IMR-90 (cell line): ENCODE measurements at regions not wholly inside any gene's neighbourhood (a gene's known extent, or its start where the extent isn't known, plus 50 kb on each side); places are given as distances from the start of the nearest gene placed in this dataset.
"Not testable (repeated sequence)": the region's sequence is repeated elsewhere in the genome, so short reads cannot be mapped to it uniquely, and the experiment has no call there.

Source experiments
- ATAC-seq: fragments of 200-7000 bp; cut with Tn5 transposase; 2 replicates; pipeline ENCODE4 v1.9.1; 2020; ENCODE audit warnings: low read depth, mild to moderate bottlenecking, moderate library complexity
- BruUV-seq: library from RNA; stranded (reverse); fragments of 400-500 nt; replicated peaks from 2 replicates; lab custom pipeline; 2021; lab: Mats Ljungman, UMichigan
- CTCF ChIA-PET: fragments of 300-600 bp; formaldehyde crosslinking; extraction: SDS; loops from one replicate; lab custom pipeline; 2021; ENCODE audit warnings: antibody characterized with exemption; lab: Yijun Ruan, JAX
- POLR2A ChIA-PET: fragments of 300-600 bp; sonication (Branson Sonifier 250); formaldehyde crosslinking; loops from one replicate; lab custom pipeline; 2022; ENCODE audit warnings: antibody characterized with exemption; ENCODE audit not compliant: unreplicated experiment; lab: Charles Lee
- DNase-seq: peaks from one replicate; pipeline ENCODE4 v3.0.0; 2013
- H2AFZ ChIP-seq: replicated peaks from 2 replicates; pipeline ENCODE3; 2013; ENCODE audit warnings: low read length, mild to moderate bottlenecking; ENCODE audit not compliant: poor library complexity
- H2AK5ac ChIP-seq: 2 replicates; pipeline ENCODE4 v1.6.1; 2013; ENCODE audit warnings: low read depth, low read length, inconsistent platforms
- H2AK9ac ChIP-seq: replicated peaks from 2 replicates; pipeline ENCODE3; 2013; ENCODE audit warnings: mild to moderate bottlenecking, low read depth, low read length, moderate library complexity; ENCODE audit not compliant: poor library complexity
- H2BK120ac ChIP-seq: 2 replicates; pipeline ENCODE4 v1.6.1; 2013; ENCODE audit warnings: low read depth, low read length, inconsistent platforms
- H2BK15ac ChIP-seq: 3 replicates; pipeline ENCODE4 v1.6.1; 2013; ENCODE audit warnings: low read depth, low read length, inconsistent platforms
- H2BK20ac ChIP-seq: 2 replicates; pipeline ENCODE4 v1.6.1; 2013; ENCODE audit warnings: low read depth, mild to moderate bottlenecking, inconsistent platforms, low read length, moderate library complexity
- H2BK5ac ChIP-seq: 2 replicates; pipeline ENCODE4 v1.6.1; 2013; ENCODE audit warnings: mild to moderate bottlenecking, low read depth, low read length, inconsistent platforms; ENCODE audit not compliant: poor library complexity, severe bottlenecking
- H3K14ac ChIP-seq: replicated peaks from 2 replicates; pipeline ENCODE4 v1.6.1; 2013; ENCODE audit warnings: low read depth, low read length, inconsistent platforms
- H3K18ac ChIP-seq: 2 replicates; pipeline ENCODE4 v1.6.1; 2013; ENCODE audit warnings: low read depth, low read length, control low read depth
- H3K23ac ChIP-seq: 2 replicates; pipeline ENCODE4 v1.6.1; 2013; ENCODE audit warnings: low read depth, low read length, inconsistent platforms
- H3K27ac ChIP-seq: 2 replicates; pipeline ENCODE4 v1.5.1; 2013; ENCODE audit warnings: mild to moderate bottlenecking, control low read depth, low read length; ENCODE audit not compliant: insufficient read depth
- H3K27me3 ChIP-seq: 2 replicates; pipeline ENCODE4 v1.6.1; 2013; ENCODE audit warnings: low read length; ENCODE audit not compliant: control insufficient read depth, insufficient read depth
- H3K36me3 ChIP-seq: 2 replicates; pipeline ENCODE4 v1.6.1; 2013; ENCODE audit warnings: low read length, mixed read lengths; ENCODE audit not compliant: control insufficient read depth, insufficient read depth
- H3K4ac ChIP-seq: 2 replicates; pipeline ENCODE4 v1.6.1; 2013; ENCODE audit warnings: low read depth, low read length, inconsistent platforms
- H3K4me1 ChIP-seq: 2 replicates; pipeline ENCODE4 v1.6.1; 2013; ENCODE audit warnings: low read length, mixed read lengths; ENCODE audit not compliant: control insufficient read depth, insufficient read depth
- H3K4me2 ChIP-seq: 2 replicates; pipeline ENCODE4 v1.6.1; 2013; ENCODE audit warnings: low read depth, mild to moderate bottlenecking, control low read depth, low read length, moderate library complexity
- H3K4me3 ChIP-seq: 2 replicates; pipeline ENCODE4 v1.5.1; 2013; ENCODE audit warnings: low read depth, mild to moderate bottlenecking, control low read depth, low read length, moderate library complexity; ENCODE audit not compliant: insufficient read depth
- H3K56ac ChIP-seq: 2 replicates; pipeline ENCODE4 v1.6.1; 2013; ENCODE audit warnings: low read length, inconsistent platforms; ENCODE audit not compliant: insufficient read depth; ENCODE audit errors: extremely low read depth
- H3K79me1 ChIP-seq, 2 experiments: 2 replicates each; pipeline ENCODE4 v1.6.1; 2013; ENCODE audit warnings: low read length in 2 of 2, inconsistent platforms in 1 of 2, low read depth in 1 of 2
- H3K9ac ChIP-seq: 2 replicates; pipeline ENCODE4 v1.6.1; 2013; ENCODE audit warnings: low read depth, low read length, control low read depth
- H3K9me1 ChIP-seq: 2 replicates; pipeline ENCODE4 v1.6.1; 2013; ENCODE audit warnings: low read length, inconsistent platforms; ENCODE audit not compliant: insufficient read depth
- H3K9me3 ChIP-seq: 2 replicates; pipeline ENCODE4 v1.6.1; 2013; ENCODE audit warnings: low read length; ENCODE audit not compliant: control insufficient read depth, insufficient read depth
- H4K20me1 ChIP-seq: 2 replicates; pipeline ENCODE4 v1.6.1; 2013; ENCODE audit warnings: low read length, inconsistent platforms; ENCODE audit not compliant: insufficient read depth
- H4K5ac ChIP-seq: 2 replicates; pipeline ENCODE4 v1.6.1; 2013; ENCODE audit warnings: mild to moderate bottlenecking, low read depth, low read length, control low read depth
- H4K8ac ChIP-seq, 2 experiments: 2 replicates each; pipeline ENCODE4 v1.6.1; 2013; ENCODE audit warnings: low read depth in 2 of 2, low read length in 2 of 2, control low read depth in 1 of 2, inconsistent platforms in 1 of 2
- H4K91ac ChIP-seq: 2 replicates; pipeline ENCODE4 v1.6.1; 2013; ENCODE audit warnings: low read depth, low read length, inconsistent platforms; ENCODE audit not compliant: insufficient read depth
- WGBS, 2 experiments: methylation state at CpG; one replicate each; pipeline versions ENCODE4 v1.1.5 to v1.1.7; 2013; ENCODE audit warnings: missing lambda C conversion rate in 2 of 2; ENCODE audit not compliant: insufficient read length in 1 of 2; ENCODE audit errors: extremely low coverage in 2 of 2; 5-methylcytosine and 5-hydroxymethylcytosine counted together
- dilution Hi-C: fragments of 300-500 bp; cut with HindIII; formaldehyde crosslinking; loops from one replicate; pipeline ENCODE4 v1.14.3; 2018; ENCODE audit warnings: low sequenced_read_pairs; ENCODE audit not compliant: unreplicated experiment
- in situ Hi-C: fragments of 300-500 bp; cut with MboI; formaldehyde crosslinking; loops from 3 replicates; pipeline ENCODE4 v1.14.3; 2019; ENCODE audit warnings: low sequenced_read_pairs, inconsistent platforms, mixed read lengths
- intact Hi-C: fragments of 100-400 bp; cut with micrococcal nuclease; formaldehyde crosslinking; loops from 2 replicates; pipeline ENCODE4 v1.10.0; 2022

DNA sequence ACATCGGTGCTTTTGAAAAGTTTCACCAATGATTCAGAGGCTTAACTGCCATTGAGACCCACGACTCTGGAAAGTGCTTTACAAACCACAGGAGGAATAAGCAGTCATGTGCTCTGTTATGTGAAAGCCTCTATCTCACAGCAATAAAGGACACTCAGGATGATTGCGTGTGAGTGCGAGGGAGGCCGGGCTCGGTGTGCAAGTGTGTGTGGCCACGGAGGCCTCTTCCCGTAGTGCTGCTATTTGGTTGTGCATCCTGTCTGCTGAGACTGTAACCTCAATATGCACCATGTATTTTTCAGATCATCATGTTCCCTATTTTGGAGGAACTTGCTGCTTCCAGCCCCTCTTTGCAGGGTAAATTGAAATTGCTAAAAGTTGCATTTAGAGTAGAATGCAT is 71.5 kb downstream of the CDRT15L2 start:
- H3K36me3 ChIP-seq, H3K27me3 ChIP-seq, H3K9me1 ChIP-seq, H2BK20ac ChIP-seq, H2AK5ac ChIP-seq, H4K91ac ChIP-seq, H2BK120ac ChIP-seq, H2BK5ac ChIP-seq, ATAC-seq, H3K23ac ChIP-seq, H4K8ac ChIP-seq, H3K4ac ChIP-seq, H3K14ac ChIP-seq, H3K27ac ChIP-seq, H3K4me3 ChIP-seq, H3K9ac ChIP-seq, BruUV-seq, POLR2A ChIA-PET, H3K79me1 ChIP-seq, DNase-seq, dilution Hi-C loops, in situ Hi-C loops, H2AK9ac ChIP-seq, H4K5ac ChIP-seq, H4K20me1 ChIP-seq, H2AFZ ChIP-seq, H3K18ac ChIP-seq, H3K4me2 ChIP-seq, H3K4me1 ChIP-seq, CTCF ChIA-PET, H3K56ac ChIP-seq, intact Hi-C loops, H2BK15ac ChIP-seq, H3K9me3 ChIP-seq: not testable (repeated sequence)
- no CpG with 5 or more reads among the region's 8 CpGs for WGBS, 2 experiments

GRCh38 chr17:20651736-20652135 is 72.2 kb downstream of the CDRT15L2 start:
- H3K9me3 ChIP-seq, in situ Hi-C loops, H3K27ac ChIP-seq, BruUV-seq, CTCF ChIA-PET, dilution Hi-C loops, H3K27me3 ChIP-seq, intact Hi-C loops, H3K56ac ChIP-seq, DNase-seq, H2AFZ ChIP-seq, H3K9me1 ChIP-seq, H2AK5ac ChIP-seq, H3K36me3 ChIP-seq, H3K23ac ChIP-seq, H2BK20ac ChIP-seq, POLR2A ChIA-PET, H3K9ac ChIP-seq, H3K4me2 ChIP-seq, H3K18ac ChIP-seq, H4K20me1 ChIP-seq, H2BK15ac ChIP-seq, H4K5ac ChIP-seq, H3K4me1 ChIP-seq, ATAC-seq, H4K91ac ChIP-seq, H2BK5ac ChIP-seq, H2BK120ac ChIP-seq, H3K4me3 ChIP-seq, H3K14ac ChIP-seq, H3K4ac ChIP-seq, H3K79me1 ChIP-seq, H2AK9ac ChIP-seq, H4K8ac ChIP-seq: not testable (repeated sequence)
- no CpG with 5 or more reads among the region's 2 CpGs for WGBS, 2 experiments
